ENCODE measurements at regions not wholly inside any gene's neighbourhood (a gene's known extent, or its start where the extent isn't known, plus 50 kb on each side); places are given as distances from the start of the nearest gene placed in this dataset.

GRCh38 chr22:42320443-42321416, 50.3 kb upstream of the TCF20 start:
- ChIA-PET POLR2A (ENCODE audit: low non-redundant PET) (no interaction called here), CTCF (interaction anchor here (0.7 kb wide), 2 partner anchors 36 to 230 kb away, joined by 3 to 5 read pairs; no protein-coding TSS in a partner anchor)
- DNase-seq (ENCODE audit: low spot score): no peak
- H3K27ac ChIP-seq: peak overlapping the region; percentile 99
- no peak for TF ChIP-seq CTCF (conservative IDR thresholded peaks at IDR 0.05; ENCODE audit: low read depth)

All from RWPE1 (cell line).